PFSK-1 (cell line): ENCODE measurements at regions not wholly inside any gene's neighbourhood (a gene's known extent, or its start where the extent isn't known, plus 50 kb on each side); places are given as distances from the start of the nearest gene placed in this dataset.

Experiments used
- FOXP2 ChIP-seq: optimal IDR thresholded peaks from 2 replicates; pipeline ENCODE3; 2011; ENCODE audit warnings: borderline replicate concordance, control low read depth, inconsistent platforms; ENCODE audit not compliant: insufficient read depth; ENCODE audit errors: extremely low read length, extremely low read depth
- POLR2AphosphoS5 ChIP-seq: IDR thresholded peaks from 2 replicates; pipeline ENCODE4 v1.6.1; 2012; ENCODE audit warnings: low read depth, mild to moderate bottlenecking, control low read depth, low read length, moderate library complexity
- REST ChIP-seq, 2 experiments: IDR thresholded peaks; 2 replicates each; pipeline versions ENCODE4 v1.6.1 to v1.8.0; 2011 to 2012; ENCODE audit warnings: low read depth in 2 of 2, low read length in 2 of 2, control low read depth in 1 of 2, inconsistent platforms in 1 of 2, mild to moderate bottlenecking in 1 of 2, moderate library complexity in 1 of 2; ENCODE audit not compliant: insufficient read depth in 1 of 2
- SIN3A ChIP-seq: IDR thresholded peaks from 2 replicates; pipeline ENCODE4 v1.6.1; 2012; ENCODE audit warnings: mild to moderate bottlenecking, low read length, moderate library complexity, borderline replicate concordance; ENCODE audit not compliant: insufficient read depth
- TAF1 ChIP-seq: IDR thresholded peaks from 2 replicates; pipeline ENCODE4 v1.6.1; 2012; ENCODE audit warnings: low read length, control low read depth, borderline replicate concordance; ENCODE audit not compliant: insufficient read depth

DNA sequence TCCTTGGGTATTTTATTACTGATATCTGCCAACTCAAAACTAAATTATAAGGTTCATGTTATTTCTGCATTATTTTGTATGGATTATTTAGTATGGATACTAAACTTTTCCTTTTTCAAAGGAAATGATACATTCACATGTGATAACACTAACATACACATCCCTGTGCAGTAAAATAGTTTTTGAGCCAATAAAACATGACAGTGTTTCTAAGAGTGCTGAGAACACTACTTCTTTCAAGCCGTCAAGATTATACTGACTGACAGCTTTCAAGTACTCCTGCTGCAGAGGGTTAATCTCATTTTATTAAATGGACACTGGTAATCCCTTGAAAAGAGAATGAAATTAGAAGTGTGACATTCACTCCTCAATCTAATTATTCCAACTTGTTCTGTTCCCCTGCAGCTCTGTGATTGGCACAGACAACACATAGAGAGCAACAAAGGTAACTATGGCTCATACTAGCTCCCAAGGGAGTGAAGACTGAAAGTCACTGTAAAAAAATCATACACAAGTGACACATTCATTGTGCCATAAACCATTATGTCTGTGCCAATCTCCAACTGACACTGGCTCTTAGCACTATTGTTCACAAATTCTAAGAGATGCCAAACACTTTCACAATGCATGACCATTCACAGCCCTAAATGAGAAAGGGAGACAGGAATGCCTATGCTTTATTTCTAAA is 468.6 kb downstream of the SHQ1 start:
- no peak for TF ChIP-seq POLR2AphosphoS5
- TF ChIP-seq TAF1, result no peak
- TF ChIP-seq REST (IDR thresholded peaks at IDR 0.05; ENCODE audit: insufficient read depth in 1 of 2, low read depth in 2 of 2, low read length in 2 of 2), result no peak
- no peak for TF ChIP-seq SIN3A
- TF ChIP-seq FOXP2, result no peak
